ENCODE measurements at regions not wholly inside any gene's neighbourhood (a gene's known extent, or its start where the extent isn't known, plus 50 kb on each side); places are given as distances from the start of the nearest gene placed in this dataset.
A peak's percentile ranks its signal among the peaks of the same experiment; 100 is the strongest.

- no peak overlapping the region for H3K4me3 ChIP-seq
- DNase-seq, result no peak
- no peaks in the 10 kb centered on the region for H3K27me3 ChIP-seq
- H3K27ac ChIP-seq, result peak overlapping the region in 1 of 2 donors; percentile 17
- no peaks in the 10 kb centered on the region for H3K9me3 ChIP-seq
- H3K36me3 ChIP-seq, result no peaks in the 10 kb centered on the region
- intact Hi-C loops (cut with DNase I; ENCODE audit: low total_unique reads), result no loop called here
- H3K4me1 ChIP-seq, result no peaks in the 10 kb centered on the region
- TF ChIP-seq CTCF (IDR thresholded peaks at IDR 0.05) (no peak), POLR2A (IDR thresholded peaks at IDR 0.05) (no peak)
Measured at GRCh38 chr13:106357198-106357597, 178.3 kb downstream of the EFNB2 start.

- TF ChIP-seq CTCF (IDR thresholded peaks at IDR 0.05) (no peak), POLR2A (IDR thresholded peaks at IDR 0.05) (no peak)
- no peaks in the 10 kb centered on the region for H3K36me3 ChIP-seq
- DNase-seq, result no peak
- H3K27me3 ChIP-seq, result no peaks in the 10 kb centered on the region
- no peak overlapping the region for H3K4me3 ChIP-seq
- H3K4me1 ChIP-seq, result no peaks in the 10 kb centered on the region
- no peak overlapping the region for H3K27ac ChIP-seq
- no peaks in the 10 kb centered on the region for H3K9me3 ChIP-seq
- intact Hi-C loops (cut with DNase I; ENCODE audit: low total_unique reads), result no loop called here
Measured at GRCh38 chr13:106355866-106356265, 179.6 kb downstream of the EFNB2 start.

GRCh38 chr13:106354961-106355360, 180.5 kb downstream of the EFNB2 start:
- no peaks in the 10 kb centered on the region for H3K9me3 ChIP-seq
- no peak overlapping the region for H3K4me3 ChIP-seq
- intact Hi-C loops (cut with DNase I; ENCODE audit: low total_unique reads), result no loop called here
- no peaks in the 10 kb centered on the region for H3K36me3 ChIP-seq
- H3K27me3 ChIP-seq, result no peaks in the 10 kb centered on the region
- H3K4me1 ChIP-seq, result no peaks in the 10 kb centered on the region
- DNase-seq, result no peak
- TF ChIP-seq POLR2A (IDR thresholded peaks at IDR 0.05), result no peak
- TF ChIP-seq CTCF (IDR thresholded peaks at IDR 0.05), result no peak
- H3K27ac ChIP-seq, result no peak overlapping the region

- Histone ChIP-seq H3K4me1 (no peaks in the 10 kb centered on the region), H3K4me3 (no peak overlapping the region), H3K9me3 (no peaks in the 10 kb centered on the region), H3K27ac (no peak overlapping the region), H3K36me3 (no peaks in the 10 kb centered on the region), H3K27me3 (no peaks in the 10 kb centered on the region)
- intact Hi-C loops (cut with DNase I; ENCODE audit: low total_unique reads), result no loop called here
- no peak for DNase-seq
- TF ChIP-seq POLR2A (IDR thresholded peaks at IDR 0.05) (no peak), CTCF (IDR thresholded peaks at IDR 0.05) (no peak)
Measured at GRCh38 chr13:106352850-106353249, 182.6 kb downstream of the EFNB2 start.

GRCh38 chr13:106351251-106351650, 184.2 kb downstream of the EFNB2 start:
- H3K4me3 ChIP-seq, result no peak overlapping the region
- DNase-seq, result no peak
- no peaks in the 10 kb centered on the region for H3K27me3 ChIP-seq
- H3K27ac ChIP-seq, result no peak overlapping the region
- intact Hi-C loops (cut with DNase I; ENCODE audit: low total_unique reads), result no loop called here
- TF ChIP-seq POLR2A (IDR thresholded peaks at IDR 0.05) (no peak), CTCF (IDR thresholded peaks at IDR 0.05) (no peak)
- H3K36me3 ChIP-seq, result no peaks in the 10 kb centered on the region
- no peaks in the 10 kb centered on the region for H3K9me3 ChIP-seq
- no peaks in the 10 kb centered on the region for H3K4me1 ChIP-seq
